GM18520 (cell line): ENCODE measurements at regions not wholly inside any gene's neighbourhood (a gene's known extent, or its start where the extent isn't known, plus 50 kb on each side); places are given as distances from the start of the nearest gene placed in this dataset.
"Not testable (repeated sequence)": the region's sequence is repeated elsewhere in the genome, so short reads cannot be mapped to it uniquely, and the experiment has no call there.

ENCODE experiments used
- ATAC-seq: cut with Tn5 transposase; IDR thresholded peaks from one replicate; pipeline ENCODE4 v1.9.1; 2021; ENCODE audit not compliant: unreplicated experiment

DNA sequence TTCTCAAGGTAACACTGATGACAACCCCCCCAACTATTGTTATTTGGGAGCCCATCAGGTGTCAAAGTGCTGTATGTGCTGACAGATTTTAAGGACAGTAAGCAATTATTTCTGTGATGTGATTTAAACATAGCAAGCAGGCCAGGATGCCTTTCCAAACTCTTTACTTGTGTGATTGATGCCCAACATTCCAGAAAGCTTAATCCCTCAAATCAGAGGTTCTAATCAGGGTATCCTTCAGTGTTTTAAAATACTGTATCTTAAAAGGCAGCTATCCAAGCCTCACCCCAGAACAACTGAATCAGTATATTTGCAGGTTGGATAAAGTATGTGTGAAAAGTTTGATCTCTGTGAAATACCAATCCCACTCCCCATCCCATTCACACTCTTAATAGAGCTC lies 119.7 kb downstream of the GASK1B start:
- ATAC-seq: no peak

DNA sequence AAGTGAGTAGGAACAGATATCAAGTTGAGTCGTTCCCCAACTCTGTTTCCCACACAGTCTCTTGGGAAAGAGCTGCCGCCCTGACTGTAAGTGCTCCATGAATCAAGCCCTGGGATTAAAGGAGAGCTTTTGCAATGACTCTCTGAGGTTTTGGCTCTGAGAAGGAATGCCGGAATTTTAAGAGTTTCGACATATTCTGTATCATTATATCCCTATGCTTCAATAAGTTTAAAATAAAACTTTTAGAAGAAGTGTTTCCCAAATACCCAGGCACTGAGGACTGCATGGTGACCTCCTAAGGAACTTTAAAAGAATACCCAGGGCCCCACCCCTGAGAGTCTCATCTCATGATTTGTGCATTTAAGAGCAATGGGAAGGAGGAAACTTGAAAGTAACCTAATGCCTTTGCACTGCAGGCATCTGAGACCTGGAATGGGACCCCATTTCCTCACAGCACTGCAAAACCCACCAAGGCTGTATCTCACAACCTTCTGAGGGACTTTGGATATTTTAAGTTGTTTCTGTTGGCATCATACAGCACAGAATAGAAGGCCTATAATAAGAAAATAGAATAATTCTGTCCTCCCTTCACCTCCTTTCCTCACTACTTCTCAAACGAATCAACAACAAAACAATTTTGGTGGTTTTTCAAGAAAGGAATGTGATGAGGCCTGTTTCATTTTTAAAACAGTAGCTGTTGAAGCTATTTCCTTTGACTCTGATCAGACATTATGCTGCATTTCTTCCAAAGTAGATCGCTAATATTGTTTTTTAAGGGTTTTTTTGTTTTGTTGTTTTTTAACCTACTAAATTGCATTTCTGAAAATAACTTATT lies 121.2 kb downstream of the GASK1B start:
- no peak for ATAC-seq

DNA sequence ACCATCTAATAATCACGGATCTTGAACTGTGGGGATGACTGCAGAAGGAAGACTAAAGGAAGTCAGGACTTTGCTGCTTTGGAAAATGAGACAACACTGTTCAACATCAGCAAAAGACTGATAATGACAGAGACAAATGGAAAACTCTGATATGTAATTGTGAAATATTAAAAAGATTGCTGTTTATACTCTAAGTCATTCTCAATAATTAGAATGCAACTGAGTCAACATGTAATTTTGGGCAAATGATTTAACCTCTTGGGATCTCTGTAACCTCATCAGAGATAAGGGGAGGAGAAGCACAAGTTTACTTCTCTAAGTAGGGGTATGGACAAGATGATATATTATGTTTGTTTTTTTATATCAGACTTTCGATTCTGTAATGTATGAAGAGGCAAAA lies 121.9 kb downstream of the GASK1B start:
- no peak for ATAC-seq

DNA sequence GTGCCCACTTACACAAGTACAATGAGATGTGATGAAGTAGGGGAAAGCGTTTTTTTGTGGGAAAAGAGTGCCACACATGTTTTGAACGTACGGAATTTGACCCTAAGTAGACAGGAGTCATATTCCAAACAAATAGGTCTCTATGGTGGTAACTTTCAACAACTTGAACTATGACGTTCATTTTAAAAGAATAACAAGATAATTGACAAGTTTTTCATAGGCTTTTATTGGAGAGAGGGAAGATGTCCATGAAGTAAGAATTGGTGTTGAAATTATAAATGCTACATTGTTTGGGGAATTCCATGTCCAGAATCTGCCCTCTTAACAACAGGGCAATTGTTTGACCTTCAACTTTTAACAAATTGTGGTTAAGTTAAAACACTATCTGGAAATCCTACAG lies 126.5 kb downstream of the GASK1B start:
- no peak for ATAC-seq

DNA sequence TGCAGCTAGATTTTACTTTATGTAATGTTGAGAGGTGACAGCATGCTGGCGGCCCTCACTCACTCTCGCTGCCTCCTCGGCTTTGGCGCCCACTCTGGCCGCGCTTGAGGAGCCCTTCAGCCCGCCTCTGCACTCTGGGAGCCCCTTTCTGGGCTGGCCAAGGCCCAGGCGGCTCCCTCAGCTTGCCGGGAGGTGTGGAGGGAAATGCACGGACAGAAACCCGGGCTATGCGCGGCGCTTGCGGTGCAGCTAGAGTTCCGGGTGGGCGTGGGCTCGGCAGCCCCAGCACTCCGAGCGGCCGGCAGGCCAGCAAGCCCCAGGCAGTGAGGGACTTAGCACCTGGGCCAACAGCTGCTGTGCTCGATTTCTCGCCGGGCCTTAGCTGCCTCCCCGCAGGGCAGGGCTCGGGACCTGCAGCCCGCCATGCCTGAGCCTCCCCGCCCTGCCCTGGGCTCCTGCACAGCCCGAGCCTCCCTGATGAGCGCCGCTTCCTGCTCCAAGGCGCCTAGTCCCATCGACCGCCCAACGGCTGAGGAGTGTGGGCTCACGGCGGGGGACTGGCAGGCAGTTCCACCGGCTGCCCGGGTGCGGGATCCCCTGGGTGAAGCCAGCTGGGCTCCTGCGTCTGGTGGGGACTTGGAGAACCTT lies 128.7 kb downstream of the GASK1B start:
- no peak for ATAC-seq

DNA sequence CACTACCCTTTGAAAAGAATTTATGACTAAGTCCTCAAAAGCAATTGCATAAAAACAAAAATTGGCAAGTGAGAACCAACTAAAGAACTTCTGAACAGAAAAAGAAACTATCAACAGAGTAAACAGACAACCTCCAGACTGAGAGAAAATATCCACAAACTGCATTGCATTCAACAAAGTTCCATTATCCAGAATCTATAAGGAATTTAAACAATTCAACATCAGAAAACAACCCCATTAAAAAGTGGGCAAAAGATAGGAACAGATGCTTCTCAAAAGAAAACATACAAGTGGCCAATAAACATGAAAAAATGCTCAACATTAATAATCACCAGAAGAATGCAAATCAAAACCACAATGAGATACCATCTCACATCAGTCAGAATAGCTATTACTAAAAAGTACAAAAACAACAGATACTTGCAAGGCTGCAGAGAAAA lies 130.2 kb downstream of the GASK1B start:
- no peak for ATAC-seq

DNA sequence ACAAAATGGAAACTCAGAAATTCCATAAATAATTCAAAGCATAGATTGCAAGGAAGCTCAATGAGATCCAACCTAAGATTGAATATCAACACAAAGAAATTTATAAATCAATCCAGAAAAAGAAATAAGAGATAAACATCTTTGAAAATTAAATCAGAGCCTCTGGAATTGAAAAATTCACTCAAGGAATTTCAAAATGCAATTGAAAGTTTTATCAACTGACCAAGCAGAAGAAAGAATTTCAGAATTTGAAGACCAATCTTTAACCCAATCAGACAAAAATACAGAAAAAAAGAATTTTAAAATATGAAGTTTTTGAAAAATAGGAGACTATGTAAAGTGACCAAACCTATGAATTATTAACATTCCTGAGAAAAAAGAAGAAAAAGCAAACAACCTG lies 134.1 kb downstream of the GASK1B start:
- ATAC-seq: no peak

DNA sequence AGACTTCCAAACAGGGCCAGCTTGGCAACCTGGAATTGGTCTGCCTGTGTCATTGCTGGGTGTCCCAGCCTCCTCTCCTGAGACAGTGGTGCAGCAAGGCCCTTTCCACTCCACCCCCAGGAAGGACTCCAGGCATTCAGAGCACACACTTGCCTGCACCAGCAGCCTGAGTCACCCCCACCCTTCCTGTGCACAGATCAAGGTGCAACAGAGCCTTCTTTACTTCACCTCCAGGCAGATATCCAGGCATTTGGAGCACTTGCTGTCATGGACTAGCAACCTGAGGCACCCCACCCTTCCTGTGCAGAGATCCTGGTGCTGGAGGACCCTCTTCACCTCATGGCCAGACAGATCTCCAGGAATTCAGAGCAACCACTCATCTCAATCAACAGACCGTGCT lies 135.8 kb downstream of the GASK1B start:
- ATAC-seq: no peak

DNA sequence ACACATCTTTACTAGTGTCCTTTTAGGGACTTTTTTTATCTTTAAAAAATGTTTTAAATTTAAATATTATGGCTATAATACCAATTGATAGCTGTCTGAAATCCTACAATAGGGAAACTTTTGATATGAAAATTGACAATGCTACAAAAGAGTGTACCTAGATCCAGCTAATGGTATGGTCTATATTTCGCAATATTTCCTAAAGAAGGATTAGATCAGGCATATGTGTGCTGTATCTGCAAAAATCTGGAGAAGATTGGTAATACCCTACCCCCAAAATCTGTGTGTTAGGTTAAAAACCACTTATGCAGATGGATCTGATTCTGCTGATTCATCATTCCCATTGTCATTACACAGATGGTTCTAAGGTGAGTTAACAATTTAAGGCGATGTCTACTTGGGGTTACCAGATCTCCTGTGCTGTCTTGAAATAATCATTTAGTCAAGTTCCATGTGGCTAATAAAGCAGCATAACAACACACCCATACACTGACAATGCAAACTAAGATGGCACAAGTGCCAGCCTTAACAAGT lies 137.1 kb downstream of the GASK1B start:
- ATAC-seq: no peak

DNA sequence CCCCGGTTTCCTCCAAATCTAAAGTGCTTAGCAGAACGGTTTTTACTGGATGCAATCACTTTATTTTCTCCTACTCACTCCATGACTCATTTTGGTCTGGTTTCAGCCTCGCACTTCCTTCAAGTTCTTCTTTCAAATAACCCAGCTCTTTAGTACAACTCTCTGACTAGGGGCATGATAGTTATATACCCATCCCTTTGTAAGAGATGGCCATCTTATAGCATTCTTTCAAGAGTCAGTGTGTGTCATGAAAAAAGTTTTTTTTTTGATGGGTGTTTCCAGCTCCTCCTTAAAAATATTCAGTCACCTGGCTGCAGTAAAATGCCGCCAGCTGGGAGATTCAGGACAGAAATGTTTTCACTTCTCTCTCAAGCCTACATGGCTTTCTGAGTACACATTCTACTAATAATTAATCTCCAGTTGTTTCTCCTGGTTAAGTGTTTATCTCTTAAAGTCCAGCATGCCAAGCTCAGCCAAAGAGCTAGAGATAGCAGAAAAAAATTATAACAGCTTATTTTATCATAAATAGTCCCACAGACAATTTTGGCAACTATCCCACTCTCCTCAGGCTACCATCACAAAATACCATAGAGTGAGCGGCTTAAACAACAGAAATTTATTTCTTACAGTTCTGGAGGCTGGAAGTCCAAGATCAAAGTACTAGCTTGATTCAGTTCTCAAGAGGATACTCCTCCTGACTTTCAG lies 139.3 kb downstream of the GASK1B start:
- no peak for ATAC-seq

DNA sequence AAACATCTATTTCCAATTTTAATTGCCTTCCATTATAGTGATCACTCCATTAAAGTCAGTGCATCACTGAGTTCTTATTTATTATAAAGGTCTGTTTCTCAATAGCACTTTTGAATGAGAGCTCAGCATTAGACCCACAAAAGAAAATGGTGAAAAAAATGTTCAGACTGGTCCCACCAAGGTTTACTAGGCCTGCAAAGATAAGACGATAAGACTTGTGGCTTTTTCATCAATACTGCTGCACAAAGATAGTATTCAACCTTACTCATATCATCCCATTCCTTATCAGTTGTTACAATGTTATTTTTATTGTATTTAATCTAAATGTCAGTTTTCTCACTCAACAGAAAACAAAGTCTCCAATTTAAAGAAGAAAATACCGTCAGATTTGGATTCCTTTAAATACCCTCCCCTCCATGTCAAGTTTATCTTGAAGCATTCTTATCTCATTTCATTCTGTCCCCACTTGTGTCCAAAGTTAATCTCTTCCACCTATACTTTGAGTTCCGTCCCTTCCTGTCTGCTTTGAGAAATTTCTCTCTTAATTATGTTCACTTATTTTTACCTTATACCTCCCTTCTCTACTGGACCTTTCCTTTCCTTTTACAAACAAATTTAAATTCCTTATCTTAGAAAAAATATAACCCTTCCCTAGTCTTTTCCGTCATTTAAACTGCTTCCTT lies 140.0 kb downstream of the GASK1B start:
- ATAC-seq: no peak

DNA sequence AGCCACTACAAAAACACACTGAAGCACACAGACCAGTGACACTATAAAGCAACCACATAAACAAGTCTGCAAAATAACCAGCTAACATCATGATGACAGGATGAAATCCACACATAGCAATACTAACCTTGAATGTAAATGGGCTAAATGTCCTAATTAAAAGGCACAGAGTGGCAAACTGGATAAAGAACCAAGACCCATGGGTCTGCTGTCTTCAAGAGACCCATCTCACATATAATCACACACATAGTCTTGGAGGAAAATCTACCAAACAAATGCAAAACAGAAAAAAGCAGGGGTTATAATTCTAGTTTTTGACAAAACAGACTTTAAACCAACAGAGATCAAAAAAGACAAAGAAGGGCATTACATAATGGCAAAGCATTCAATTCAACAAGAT lies 144.4 kb downstream of the GASK1B start:
- not testable (repeated sequence) for ATAC-seq

DNA sequence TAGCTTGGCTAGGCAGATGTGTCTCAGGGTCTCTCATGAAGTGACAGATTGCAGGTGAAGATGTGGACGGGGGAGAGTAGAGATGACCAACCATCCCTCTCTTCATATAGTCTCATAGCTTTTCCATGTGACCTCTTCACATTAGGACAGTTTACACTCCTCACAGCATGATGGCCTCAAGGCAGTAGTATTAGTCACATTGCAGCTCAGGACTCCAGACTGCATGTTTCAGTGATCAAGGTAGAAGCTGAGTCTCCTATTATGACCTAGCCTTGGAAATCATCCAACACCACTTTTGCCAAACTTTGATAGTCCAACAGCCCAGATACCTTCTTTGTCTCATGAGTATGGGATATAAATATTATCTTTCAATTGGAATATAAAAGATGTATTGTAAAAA lies 147.7 kb downstream of the GASK1B start:
- ATAC-seq: no peak

DNA sequence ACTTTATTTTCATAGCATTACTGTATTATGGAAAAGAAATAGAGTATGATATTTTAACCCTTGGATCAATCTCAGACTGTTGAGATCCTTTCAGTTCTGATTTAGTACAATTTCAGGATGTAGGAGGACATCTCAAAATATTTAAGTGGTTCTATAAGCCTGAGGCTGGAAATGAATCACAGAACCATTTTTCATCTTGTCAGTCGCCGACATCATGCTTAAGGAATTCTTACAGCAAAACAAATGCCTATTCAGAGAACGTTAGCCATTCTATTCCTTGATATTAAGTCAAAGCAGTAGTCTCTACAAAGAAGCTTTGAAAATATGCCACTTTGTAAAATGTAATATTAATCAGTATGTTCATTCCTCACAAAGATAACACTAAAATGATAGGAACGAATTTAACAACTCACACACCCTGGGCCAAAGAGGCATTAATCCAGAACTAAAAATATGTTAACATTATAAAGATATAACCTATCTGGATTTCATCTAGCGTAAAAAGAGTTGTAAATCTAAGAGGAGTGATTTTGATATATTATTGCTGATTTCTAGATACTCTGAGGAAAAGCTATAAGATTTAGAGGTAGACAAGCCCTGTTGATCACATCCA lies 152.0 kb downstream of the GASK1B start:
- ATAC-seq: no peak

DNA sequence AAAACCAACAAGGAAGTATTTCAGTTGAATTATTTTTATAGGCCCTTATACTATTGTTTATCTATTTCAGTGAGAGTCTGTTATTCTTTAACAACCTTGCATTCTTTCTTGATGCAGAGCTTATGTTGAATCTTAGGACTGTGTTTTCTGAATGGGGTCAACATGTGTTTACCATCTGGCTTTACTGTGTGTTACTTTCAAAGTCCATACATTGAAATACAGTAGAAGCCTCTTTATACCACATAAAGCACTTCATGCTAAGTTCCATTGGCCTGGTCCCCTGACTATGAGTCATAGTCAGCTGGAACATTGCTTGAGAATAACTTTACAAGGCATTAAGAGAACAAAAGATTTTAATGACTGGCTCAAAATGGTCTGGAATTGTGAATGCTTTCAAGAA lies 152.6 kb downstream of the GASK1B start:
- no peak for ATAC-seq

DNA sequence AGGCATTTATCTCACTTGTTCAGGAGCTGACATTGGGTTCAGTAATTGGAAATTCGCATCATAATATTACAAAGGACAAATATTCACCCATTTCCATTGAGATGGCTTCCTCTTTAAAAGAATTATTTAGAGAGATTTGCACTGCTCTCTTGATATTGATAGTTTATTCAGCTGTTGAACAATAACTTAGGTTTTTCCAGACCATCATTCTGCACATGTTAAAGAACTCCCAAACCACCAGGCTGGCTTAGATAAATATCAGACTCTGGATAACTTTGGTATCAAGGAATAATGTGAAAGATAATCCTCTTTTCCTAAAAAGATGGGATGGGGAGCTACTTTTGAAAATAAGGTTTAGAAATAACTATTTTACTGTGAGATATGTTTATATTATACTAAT lies 154.0 kb downstream of the GASK1B start:
- no peak for ATAC-seq

DNA sequence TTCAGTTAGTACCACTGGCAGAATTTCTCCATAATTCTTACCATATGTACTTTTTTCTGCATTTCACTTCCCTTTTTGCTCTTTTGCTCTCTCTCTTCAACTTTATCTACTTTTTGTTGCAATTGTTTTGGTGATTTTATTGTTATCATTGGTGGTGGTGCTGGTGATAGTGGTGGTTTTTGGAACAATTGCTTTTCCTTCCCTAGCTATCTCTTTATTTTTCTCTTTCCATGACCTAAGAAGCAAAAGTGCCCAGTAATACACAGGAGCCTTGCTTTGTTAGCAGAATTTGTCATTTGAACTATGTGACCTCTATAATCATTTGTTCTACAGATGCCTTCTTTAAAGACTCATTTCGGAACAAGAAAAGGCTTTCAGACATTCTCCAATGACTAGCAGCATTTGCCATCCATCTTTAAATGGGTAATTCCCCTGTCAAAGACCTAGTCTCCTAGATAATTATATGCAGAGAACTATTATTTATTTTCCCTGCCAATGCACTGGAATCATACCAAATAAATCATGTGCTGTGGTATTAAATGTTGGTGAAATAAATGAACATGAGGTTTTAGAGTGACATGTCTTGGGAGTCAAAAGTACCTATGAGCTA lies 154.5 kb downstream of the GASK1B start:
- ATAC-seq: no peak

DNA sequence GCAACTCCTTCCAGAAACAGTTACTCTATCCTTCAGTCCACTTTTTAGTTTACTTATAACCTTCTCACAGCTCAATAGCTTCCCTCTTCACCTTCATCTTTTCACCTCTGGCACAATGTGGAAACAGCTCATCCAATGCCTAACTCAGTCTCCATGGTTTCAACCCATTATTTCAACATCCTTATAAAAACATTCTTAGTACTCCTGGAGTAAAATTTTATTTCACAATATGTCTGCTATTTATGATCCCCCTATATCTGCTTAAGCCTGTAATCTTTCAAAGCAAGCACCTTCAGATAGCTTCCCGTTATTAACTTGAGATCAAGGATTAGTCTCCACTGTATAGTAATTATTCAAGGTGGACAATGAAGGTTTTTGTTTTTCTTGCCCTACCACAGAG lies 156.3 kb downstream of the GASK1B start:
- ATAC-seq: no peak

DNA sequence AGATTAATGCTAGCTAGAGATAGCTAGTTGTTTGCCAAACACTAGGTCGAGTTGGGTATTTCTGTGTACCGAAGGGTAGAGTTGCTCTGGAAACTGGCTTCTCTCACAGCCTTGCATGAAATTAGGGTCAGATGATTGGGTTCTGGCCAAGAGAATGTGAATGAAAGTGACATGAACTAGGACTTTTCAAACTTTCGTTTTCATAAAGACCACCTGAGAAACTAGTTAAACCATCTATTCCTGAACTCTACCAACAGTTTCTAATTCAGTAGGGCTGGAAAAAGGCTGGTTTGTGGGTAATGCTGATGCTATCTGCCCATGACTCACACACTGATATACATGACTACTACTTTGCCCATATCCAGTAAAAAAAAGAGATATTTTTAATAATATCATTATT lies 157.6 kb downstream of the GASK1B start:
- no peak for ATAC-seq

DNA sequence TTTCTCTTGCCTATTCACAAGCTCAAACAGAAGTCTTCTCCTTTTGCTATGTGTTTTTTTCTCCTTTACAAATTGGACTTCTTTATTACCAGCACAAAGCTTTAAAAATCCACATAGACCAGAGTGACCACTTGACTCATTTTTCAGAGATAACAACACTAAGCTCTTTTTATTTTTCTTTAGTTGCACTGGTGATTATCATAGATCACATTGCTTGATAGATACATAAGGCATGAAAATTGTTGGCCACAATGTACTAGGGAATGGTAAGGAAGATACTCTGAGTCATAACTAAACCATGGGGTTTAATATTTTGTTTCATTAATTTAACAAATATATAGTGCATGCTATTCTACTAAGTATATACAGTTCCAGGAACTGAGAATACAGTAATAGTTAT lies 159.0 kb downstream of the GASK1B start:
- no peak for ATAC-seq
